ENCODE measurements at regions not wholly inside any gene's neighbourhood (a gene's known extent, or its start where the extent isn't known, plus 50 kb on each side); places are given as distances from the start of the nearest gene placed in this dataset.

GRCh38 chr12:88371416-88372183 is 208.7 kb downstream of the KITLG start:
- H3K27me3 ChIP-seq (ENCODE audit: control insufficient read depth in 1 of 2, insufficient read depth in 2 of 2, low read length in 2 of 2), result no peaks in the 10 kb centered on the region
- FAIRE-seq (no peak), DNase-seq (ENCODE audit: low spot score) (no peak), ATAC-seq (no peak)
- CTCF ChIA-PET (ENCODE audit: low intra/inter-chr PET ratio, low total read pairs), result no interaction called here
- H3K4me2 ChIP-seq (ENCODE audit: low read depth, low read length), result no peak overlapping the region
- H3K9me3 ChIP-seq (ENCODE audit: low read length), result no peaks in the 10 kb centered on the region
- no peaks in the 10 kb centered on the region for H3K79me2 ChIP-seq (ENCODE audit: insufficient read depth, low read length)
- intact Hi-C loops (cut with micrococcal nuclease; ENCODE audit: unreplicated experiment), result no loop called here
- in situ Hi-C loops (cut with HindIII; ENCODE audit: extremely low pct_ligation_motif_present, low pct_unique_long_range_greater_than_20kb), result no loop called here
- no peak overlapping the region for H3K9ac ChIP-seq (ENCODE audit: insufficient read depth, low read depth, low read length)
- POLR2A ChIA-PET, result no interaction called here
- no peak overlapping the region for H3K27ac ChIP-seq (ENCODE audit: extremely low read length, insufficient read depth, low read length)
- 39% methylated on average over 7 of the region's 7 CpGs for WGBS (ENCODE audit: low lambda C conversion rate)
- H2AFZ ChIP-seq (ENCODE audit: low read length), result no peak overlapping the region
- H3K4me3 ChIP-seq (replicated peaks in 1 of 3; ENCODE audit: insufficient read depth in 1 of 3, low read depth in 2 of 3, low read length in 3 of 3), result no peak overlapping the region
- no peaks in the 10 kb centered on the region for H3K36me3 ChIP-seq (replicated peaks in 1 of 2; ENCODE audit: control insufficient read depth in 1 of 2, insufficient read depth in 2 of 2, low read length in 2 of 2)
- no TSS peak for BruUV-seq (replicated peaks)
- no peaks in the 10 kb centered on the region for H4K20me1 ChIP-seq (ENCODE audit: insufficient read depth, low read length)
- TF ChIP-seq SETDB1 (CRISPR knock-in tag; IDR thresholded peaks at IDR 0.05; ENCODE audit: borderline replicate concordance), result no peak
- no peak for TF ChIP-seq ZNF740 (CRISPR knock-in tag; IDR thresholded peaks at IDR 0.05)
- no peaks in the 10 kb centered on the region for H3K4me1 ChIP-seq (ENCODE audit: insufficient read depth, low read length)

- Histone ChIP-seq H3K4me3 (replicated peaks in 1 of 3; ENCODE audit: insufficient read depth in 1 of 3, low read depth in 2 of 3, low read length in 3 of 3) (no peak overlapping the region), H3K79me2 (ENCODE audit: insufficient read depth, low read length) (no peaks in the 10 kb centered on the region), H3K9ac (ENCODE audit: insufficient read depth, low read depth, low read length) (no peak overlapping the region), H3K27ac (ENCODE audit: extremely low read length, insufficient read depth, low read length) (no peak overlapping the region), H3K36me3 (replicated peaks in 1 of 2; ENCODE audit: control insufficient read depth in 1 of 2, insufficient read depth in 2 of 2, low read length in 2 of 2) (no peaks in the 10 kb centered on the region), H2AFZ (ENCODE audit: low read length) (no peak overlapping the region), H3K4me2 (ENCODE audit: low read depth, low read length) (no peak overlapping the region), H3K9me3 (ENCODE audit: low read length) (no peaks in the 10 kb centered on the region), H3K4me1 (ENCODE audit: insufficient read depth, low read length) (no peaks in the 10 kb centered on the region), H4K20me1 (ENCODE audit: insufficient read depth, low read length) (no peaks in the 10 kb centered on the region), H3K27me3 (ENCODE audit: control insufficient read depth in 1 of 2, insufficient read depth in 2 of 2, low read length in 2 of 2) (no peaks in the 10 kb centered on the region)
- no peak for DNase-seq (ENCODE audit: low spot score)
- POLR2A ChIA-PET, result no interaction called here
- in situ Hi-C loops (cut with HindIII; ENCODE audit: extremely low pct_ligation_motif_present, low pct_unique_long_range_greater_than_20kb) (no loop called here), intact Hi-C loops (cut with micrococcal nuclease; ENCODE audit: unreplicated experiment) (no loop called here)
- no peak for FAIRE-seq
- no peak for ATAC-seq
- TF ChIP-seq ZNF260 (CRISPR knock-in tag; IDR thresholded peaks at IDR 0.05; ENCODE audit: borderline replicate concordance, low read depth), result no peak
- no TSS peak for BruUV-seq (replicated peaks)
- 19% methylated on average over 4 of the region's 6 CpGs for WGBS (ENCODE audit: low lambda C conversion rate)
- CTCF ChIA-PET (ENCODE audit: low intra/inter-chr PET ratio, low total read pairs), result no interaction called here
Measured at GRCh38 chr12:88375306-88376305, 204.7 kb downstream of the KITLG start.
